GM12874 (cell line): ENCODE measurements at regions not wholly inside any gene's neighbourhood (a gene's known extent, or its start where the extent isn't known, plus 50 kb on each side); places are given as distances from the start of the nearest gene placed in this dataset.

Experiments used
- TF ChIP-seq, protein P1 (sequence below): IDR thresholded peaks from 2 replicates; pipeline ENCODE4 v1.5.1; 2011; ENCODE audit warnings: low read depth, mild to moderate bottlenecking, control low read depth, low read length, moderate library complexity; ENCODE audit not compliant: insufficient read depth

DNA sequence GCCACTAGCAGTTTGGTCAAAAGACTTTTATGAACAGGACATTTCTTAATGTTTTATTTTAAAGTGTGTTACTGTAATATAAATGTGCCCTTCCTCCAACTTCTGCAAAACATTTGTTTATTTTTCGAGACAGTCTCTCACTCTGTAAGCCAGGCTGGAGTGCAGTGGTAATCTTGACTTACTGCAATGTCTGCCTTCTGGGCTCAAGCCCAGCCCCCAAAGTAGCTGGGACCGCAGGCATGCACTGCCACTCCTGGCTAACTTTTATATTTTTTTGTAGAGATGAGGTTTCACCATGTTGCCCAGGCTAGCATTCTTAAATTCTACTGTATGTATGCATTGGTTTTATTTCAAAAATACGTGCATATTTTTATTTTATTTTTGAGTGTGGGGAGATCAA lies 1201.9 kb downstream of the STIM2 start:
- TF ChIP-seq, protein P1, sequence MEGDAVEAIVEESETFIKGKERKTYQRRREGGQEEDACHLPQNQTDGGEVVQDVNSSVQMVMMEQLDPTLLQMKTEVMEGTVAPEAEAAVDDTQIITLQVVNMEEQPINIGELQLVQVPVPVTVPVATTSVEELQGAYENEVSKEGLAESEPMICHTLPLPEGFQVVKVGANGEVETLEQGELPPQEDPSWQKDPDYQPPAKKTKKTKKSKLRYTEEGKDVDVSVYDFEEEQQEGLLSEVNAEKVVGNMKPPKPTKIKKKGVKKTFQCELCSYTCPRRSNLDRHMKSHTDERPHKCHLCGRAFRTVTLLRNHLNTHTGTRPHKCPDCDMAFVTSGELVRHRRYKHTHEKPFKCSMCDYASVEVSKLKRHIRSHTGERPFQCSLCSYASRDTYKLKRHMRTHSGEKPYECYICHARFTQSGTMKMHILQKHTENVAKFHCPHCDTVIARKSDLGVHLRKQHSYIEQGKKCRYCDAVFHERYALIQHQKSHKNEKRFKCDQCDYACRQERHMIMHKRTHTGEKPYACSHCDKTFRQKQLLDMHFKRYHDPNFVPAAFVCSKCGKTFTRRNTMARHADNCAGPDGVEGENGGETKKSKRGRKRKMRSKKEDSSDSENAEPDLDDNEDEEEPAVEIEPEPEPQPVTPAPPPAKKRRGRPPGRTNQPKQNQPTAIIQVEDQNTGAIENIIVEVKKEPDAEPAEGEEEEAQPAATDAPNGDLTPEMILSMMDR = no peak

DNA sequence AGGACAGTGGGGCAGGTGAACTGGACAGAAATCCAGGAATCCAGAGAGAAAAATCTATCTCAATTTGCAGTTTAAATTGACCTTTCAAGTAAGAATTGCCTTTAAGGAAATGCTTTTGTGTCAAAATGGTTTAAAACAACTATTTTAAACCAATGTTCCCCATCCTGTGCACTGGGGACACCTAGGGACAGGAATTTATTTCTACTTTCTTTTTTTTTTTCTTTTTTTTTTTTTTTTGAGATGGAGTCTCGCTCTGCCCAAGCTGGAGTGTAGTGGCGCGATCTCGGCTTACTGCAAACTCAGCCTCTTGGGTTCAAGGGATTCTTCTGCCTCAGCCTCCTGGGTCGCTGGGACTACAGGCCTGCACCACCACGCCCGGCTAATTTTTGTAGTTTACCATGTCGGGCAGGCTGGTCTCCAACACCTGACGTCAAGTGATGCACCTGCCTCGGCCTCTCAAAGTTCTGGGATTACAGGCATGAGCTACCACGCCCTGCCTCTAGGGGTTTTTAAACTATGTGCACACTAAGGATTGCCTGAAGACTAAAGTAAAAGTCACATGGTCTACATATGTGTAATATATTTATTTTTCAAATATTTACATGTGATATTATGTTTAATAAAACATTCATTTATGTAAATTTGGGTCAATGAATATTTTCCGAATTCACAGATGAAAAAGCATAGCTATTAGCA lies 1213.4 kb downstream of the STIM2 start:
- TF ChIP-seq, protein P1 = no peak

DNA sequence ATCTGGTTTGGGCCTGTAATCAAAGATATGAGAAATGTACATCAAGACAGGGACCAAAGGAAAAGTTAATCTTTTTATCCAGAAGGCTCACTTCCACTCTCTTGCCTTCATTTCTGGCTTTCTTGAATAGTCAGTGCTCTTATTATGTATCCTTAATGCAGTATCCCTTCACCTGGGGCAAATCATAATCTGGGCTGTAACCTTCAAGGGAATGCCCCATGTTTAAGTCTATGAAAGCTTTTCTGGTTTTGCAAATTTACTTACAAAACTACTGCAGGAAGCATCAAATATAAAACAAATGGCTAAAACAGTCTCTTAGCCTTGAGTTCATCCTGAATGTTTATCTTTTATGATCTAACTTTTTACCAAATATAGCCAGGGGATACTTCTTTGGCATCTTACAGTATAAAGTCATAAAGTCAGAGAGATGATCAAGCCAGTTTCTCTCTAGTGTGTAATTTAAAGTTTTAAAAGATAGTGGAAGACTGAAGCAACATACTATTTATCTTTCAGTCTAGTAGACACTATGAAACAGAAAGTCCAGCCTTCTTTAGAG lies 1214.8 kb downstream of the STIM2 start:
- TF ChIP-seq, protein P1 = no peak

DNA sequence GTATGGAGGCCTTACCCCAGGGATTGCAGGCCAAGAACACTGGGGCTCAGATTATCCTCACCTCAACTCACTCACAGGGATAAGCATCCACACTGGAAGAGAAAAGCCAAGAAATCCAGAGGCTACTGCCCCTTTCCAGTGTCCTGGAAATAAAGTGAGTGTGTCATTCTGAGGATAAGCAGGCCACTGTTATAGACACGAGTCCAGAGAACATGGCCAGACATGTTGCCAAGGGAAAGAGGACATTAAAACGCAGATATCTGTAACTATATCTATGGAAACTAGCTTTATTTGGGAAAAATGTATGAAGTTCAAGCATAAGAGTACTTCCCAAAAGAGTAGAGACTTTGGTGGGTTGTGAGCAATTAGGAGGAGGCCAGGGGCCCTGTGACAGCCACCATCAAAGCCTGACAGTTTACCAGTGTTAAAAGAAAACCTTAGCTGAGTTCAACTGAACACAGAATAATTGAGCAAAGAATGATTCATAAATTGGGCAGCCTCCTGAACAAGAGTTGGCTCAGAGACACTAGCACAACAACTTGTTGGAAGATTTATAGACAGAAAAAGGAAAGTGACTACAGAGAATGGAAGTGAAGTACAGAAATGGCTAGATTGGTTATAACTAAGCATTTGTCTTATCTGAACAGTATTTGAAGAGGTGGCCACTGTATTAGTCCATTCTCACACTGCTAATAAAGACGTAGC lies 1222.2 kb downstream of the STIM2 start:
- TF ChIP-seq, protein P1 = no peak

DNA sequence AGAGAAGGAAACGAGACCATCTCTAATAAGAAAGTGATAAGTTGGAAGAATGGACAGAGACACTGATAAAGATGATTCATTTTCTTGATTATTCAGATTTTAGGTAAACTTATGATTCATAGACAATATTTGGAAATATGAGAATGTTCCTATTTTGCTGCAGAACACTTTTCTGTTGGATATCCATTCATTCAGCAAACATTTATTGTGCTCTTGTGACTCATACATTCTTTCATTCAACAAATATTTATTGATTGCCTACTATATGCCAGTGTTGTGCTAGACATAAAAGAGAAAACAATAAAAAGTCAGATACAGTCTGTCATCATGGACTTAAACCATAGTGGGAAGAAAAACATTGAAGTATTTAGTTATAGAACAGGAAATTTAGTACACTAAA lies 1232.0 kb downstream of the STIM2 start:
- TF ChIP-seq, protein P1 = no peak

DNA sequence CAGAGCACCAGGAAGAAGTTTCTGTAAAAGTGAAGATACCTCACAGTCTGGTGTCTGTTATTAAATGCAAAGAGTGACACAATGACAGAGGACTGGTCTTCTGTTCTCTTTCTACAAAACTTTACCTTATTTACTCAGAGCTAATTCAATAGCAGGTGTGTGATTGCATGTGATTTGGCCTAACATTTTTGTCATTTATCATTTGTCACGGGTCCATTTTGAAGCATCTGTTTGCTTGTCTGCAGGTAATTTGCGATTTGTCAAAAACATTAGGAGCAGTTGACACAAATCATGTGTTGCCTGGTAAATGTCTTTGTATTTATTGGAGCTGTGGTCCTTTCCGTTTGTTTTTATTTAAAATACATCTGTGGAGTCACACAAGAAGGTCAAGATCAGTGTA lies 1232.4 kb downstream of the STIM2 start:
- TF ChIP-seq, protein P1 = no peak

DNA sequence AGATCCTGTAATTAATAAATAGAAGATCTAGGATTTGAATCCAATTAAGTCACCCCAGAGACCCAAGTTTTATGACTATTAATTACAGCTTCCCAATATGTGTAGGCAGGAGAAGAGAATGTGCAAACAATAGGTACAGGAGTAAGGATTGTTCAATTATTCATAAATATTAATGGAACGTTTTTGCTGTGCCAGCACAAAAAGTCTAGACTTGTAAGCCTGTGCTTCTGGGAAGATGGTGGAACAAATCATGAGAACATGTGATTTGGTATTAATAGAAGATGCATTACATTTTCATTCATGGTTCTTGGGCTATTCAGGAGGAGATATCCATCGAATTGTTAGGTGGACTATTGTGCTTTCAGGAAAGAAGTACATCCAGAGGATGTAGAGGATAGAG lies 1240.9 kb downstream of the STIM2 start:
- TF ChIP-seq, protein P1 = no peak
